ENCODE measurements at regions not wholly inside any gene's neighbourhood (a gene's known extent, or its start where the extent isn't known, plus 50 kb on each side); places are given as distances from the start of the nearest gene placed in this dataset.

GRCh38 chr3:193996641-193997089 is 139.3 kb upstream of the HES1 start:
- Histone ChIP-seq H3K9me3 (ENCODE audit: control insufficient read depth in 4 of 4, low read length in 3 of 4) (no peaks in the 10 kb centered on the region), H3K4me3 (ENCODE audit: low read depth in 1 of 3, low read length in 3 of 3) (no peak overlapping the region), H3K27me3 (ENCODE audit: control insufficient read depth in 4 of 4, insufficient read depth in 4 of 4, low read length in 3 of 4) (no peaks in the 10 kb centered on the region), H3K4me1 (ENCODE audit: control insufficient read depth in 4 of 4, insufficient read depth in 4 of 4, low read length in 3 of 4) (no peaks in the 10 kb centered on the region), H3K9ac (ENCODE audit: low read depth in 1 of 2, low read length in 2 of 2) (no peak overlapping the region), H3K36me3 (ENCODE audit: control insufficient read depth in 4 of 4, insufficient read depth in 3 of 4, low read depth in 1 of 4, low read length in 3 of 4) (no peaks in the 10 kb centered on the region), H3K27ac (ENCODE audit: low read depth in 1 of 2, low read length in 2 of 2) (no peak overlapping the region)
- TF ChIP-seq ZBTB33 (IDR thresholded peaks at IDR 0.05) (no peak), YY1 (IDR thresholded peaks at IDR 0.05) (no peak), GABPA (IDR thresholded peaks at IDR 0.05 in 1 of 2, conservative IDR thresholded peaks at IDR 0.05 in 1 of 2) (no peak), NR2F2 (IDR thresholded peaks at IDR 0.05) (no peak), EGR1 (IDR thresholded peaks at IDR 0.05; ENCODE audit: low read depth in 2 of 2) (no peak), SP1 (IDR thresholded peaks at IDR 0.05) (no peak), TAF1 (conservative IDR thresholded peaks at IDR 0.05) (no peak), HNF4A (conservative IDR thresholded peaks at IDR 0.05) (no peak), MAX (IDR thresholded peaks at IDR 0.05) (no peak), ATF3 (IDR thresholded peaks at IDR 0.05) (no peak), CTCF (IDR thresholded peaks at IDR 0.05; ENCODE audit: low read depth, low read length, missing input control) (no peak), JUND (IDR thresholded peaks at IDR 0.05) (no peak), RXRA (IDR thresholded peaks at IDR 0.05) (no peak), HNF4G (IDR thresholded peaks at IDR 0.05) (no peak), REST (IDR thresholded peaks at IDR 0.05) (no peak), FOXA2 (IDR thresholded peaks at IDR 0.05) (no peak), FOXA1 (IDR thresholded peaks at IDR 0.05) (no peak)
- no peak for DNase-seq (ENCODE audit: low spot score)
- 97% methylated on average over 6 of the region's 6 CpGs for WGBS

All from liver (tissue), 8 donors.